ENCODE measurements at regions not wholly inside any gene's neighbourhood (a gene's known extent, or its start where the extent isn't known, plus 50 kb on each side); places are given as distances from the start of the nearest gene placed in this dataset.
"Not testable (repeated sequence)": the region's sequence is repeated elsewhere in the genome, so short reads cannot be mapped to it uniquely, and the experiment has no call there.

- DNase-seq, result no peak
These were observed 390.4 kb upstream of the VRK2 start for GRCh38 chr2:57656198-57656597.

DNA sequence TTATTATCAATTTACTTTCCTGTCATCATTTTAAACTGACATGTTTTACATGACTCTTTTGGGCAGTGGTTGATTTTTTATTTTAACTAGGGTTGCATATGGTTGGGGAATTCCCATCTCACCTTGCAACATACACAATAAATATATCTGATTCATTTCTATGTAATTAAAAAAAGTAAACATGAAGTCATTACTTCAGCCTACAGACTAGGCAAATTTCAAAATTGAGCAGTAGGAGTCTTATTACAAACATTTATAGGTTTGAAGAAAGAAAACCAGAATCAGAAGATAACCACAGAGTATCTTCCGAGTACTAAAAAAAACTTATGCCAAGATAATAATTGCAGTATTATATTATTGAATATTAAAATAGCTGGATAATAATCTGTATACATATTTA lies 377.0 kb upstream of the VRK2 start:
- DNase-seq, result no peak

DNA sequence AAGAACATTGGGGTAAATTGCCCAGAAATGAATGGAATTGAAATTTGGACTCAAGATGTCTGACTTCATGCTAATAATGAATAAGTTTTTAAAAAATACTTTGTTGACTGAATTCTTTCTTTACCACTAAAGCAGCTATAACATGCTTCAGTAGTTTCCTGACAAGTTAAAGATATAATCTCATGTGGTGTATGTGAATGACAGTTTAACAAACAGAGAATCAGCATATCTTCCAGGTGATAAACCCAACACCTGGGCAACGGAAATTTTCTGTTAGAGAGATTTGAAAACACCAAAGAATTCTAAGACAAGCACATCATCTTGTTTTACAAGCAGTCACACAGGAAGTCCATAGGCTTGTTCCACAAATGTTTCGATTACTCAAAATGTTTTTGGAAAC lies 372.6 kb upstream of the VRK2 start:
- DNase-seq, result no peak

DNA sequence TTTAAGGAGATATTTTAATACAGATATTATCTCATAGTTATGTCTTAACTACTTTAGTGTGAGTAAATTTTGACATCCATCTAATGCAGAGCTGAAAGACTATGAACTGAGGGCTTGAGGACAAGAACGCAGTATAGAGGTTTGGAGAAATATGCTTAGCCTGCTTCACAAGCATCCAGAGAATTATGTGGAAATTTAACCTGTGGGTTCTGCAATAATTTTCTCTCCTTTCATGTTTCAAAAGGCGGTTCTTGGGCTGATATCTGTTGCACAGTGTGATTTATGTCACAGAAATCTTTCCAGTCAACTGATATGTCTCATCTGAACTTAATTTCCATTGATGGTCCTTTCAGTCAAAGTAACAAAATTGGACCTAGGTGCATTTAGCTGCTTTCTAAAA lies 371.9 kb upstream of the VRK2 start:
- no peak for DNase-seq

DNA sequence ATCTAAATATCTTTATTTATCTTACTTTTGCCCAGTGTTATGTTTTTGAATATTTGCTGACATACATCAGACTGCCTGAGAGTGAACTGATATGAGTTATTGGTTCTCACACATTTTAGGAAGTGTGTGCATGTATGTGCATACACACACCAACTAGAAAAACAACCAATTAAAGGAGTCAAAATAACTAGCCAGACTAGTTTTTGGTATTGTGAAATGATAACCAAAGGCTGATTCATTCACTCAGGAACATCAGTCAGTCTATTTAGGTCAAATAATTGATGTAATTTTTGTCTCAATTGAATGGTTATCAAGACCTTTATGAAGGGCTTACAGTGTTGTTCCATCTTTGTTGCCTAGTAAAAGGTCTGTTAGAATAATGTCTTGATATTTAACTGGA lies 369.3 kb upstream of the VRK2 start:
- no peak for DNase-seq

- DNase-seq, result no peak
These were observed 365.0 kb upstream of the VRK2 start for GRCh38 chr2:57681650-57682049.

DNA sequence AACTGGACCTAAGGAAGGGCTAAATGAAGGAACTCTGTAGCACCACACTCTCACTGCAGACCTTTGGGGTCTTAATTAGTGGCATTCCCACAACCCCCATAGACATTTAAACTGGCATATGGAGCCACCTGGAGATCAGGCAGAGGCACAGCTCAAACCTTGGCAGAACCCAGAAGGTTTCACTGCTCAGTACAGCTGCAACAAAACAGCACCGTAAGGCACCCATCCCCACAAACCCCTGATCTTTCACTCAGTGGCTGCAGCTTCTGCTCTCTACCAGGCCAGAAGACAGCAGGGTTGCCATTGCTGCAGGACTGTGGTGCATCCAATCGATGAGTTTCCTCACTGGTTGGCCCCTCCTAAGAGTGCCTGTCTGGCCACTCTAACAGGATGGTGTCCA lies 361.6 kb upstream of the VRK2 start:
- DNase-seq, result no peak

DNA sequence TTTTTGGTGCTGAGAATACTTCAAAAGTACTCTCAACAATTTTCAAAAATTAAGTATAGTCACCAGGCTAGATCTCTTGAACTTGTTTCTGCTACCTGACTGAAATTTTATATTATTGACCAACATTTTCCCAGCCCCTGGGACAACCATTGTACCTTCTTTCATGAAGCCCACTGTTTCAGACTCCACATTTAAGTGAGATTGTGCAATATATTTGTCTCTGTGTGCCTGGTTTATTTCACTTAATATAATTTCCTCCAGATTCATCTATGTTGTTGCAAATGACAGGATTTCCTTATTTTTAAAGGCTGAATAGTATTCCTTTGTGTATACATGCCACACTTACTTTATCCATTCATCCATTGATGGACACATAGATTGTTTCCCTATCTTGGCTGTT lies 354.2 kb upstream of the VRK2 start:
- no peak for DNase-seq

GRCh38 chr2:57693177-57693576 lies 353.4 kb upstream of the VRK2 start:
- DNase-seq, result no peak

DNA sequence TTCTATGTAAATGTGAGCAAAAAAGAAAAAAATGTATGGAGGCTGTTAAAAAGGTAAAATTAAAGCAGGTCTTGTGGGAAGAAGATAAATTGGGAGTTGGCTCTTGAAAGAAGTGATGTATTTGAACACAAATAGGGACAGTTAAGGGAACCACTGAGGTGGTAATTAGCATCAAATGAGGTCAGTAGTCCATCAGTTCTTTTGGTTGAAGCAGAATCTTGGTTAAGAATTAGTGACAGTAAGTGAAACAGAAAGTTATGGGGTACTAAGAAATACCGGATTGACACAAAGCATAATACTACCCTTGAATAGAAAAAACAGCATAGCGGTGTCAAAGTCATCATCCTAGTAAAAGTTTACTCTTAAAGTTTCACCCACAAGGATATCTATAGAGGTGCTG lies 352.6 kb upstream of the VRK2 start:
- no peak for DNase-seq

GRCh38 chr2:57696016-57696415 lies 350.6 kb upstream of the VRK2 start:
- no peak for DNase-seq

GRCh38 chr2:57698392-57698791 lies 348.2 kb upstream of the VRK2 start:
- DNase-seq, result no peak

- no peak for DNase-seq
These were observed 347.6 kb upstream of the VRK2 start for GRCh38 chr2:57698935-57699449.

DNA sequence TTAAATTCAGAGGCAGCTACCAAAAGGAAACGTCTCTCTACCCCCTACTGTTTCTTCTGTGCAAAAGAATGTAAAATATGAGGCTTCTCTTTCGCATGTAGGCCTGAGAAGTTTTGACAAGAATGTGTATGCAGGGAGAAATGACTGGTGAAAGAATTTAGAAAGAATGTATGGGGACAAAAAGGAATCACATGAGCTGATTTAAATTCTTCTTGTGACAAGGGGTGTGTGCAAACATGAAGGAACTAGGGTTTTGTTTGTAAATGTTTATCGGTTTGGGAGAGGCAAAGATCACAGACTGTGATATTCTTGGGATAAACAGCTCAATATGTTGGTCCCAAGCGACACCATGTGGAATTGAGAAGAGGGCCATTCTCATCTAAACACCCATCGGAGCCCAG lies 345.2 kb upstream of the VRK2 start:
- no peak for DNase-seq

DNA sequence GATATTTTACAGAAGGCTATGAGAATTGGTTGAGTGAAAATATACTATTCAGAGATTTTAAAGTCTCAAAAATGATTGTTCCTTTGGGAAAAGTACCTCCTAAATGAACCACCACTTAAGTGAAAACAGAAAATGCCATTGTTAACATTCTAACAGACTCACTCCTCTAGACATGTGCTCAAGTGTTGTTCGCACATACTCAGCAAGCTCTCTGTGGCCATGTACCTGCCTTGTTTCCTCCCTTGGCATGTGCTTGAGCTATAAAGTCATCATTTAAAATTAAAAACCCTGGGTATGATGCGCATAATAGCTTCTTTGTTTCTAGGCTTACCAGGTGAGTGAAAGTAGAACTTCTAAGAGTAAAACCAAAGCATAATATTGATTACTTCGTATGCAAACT lies 343.2 kb upstream of the VRK2 start:
- no peak for DNase-seq

DNA sequence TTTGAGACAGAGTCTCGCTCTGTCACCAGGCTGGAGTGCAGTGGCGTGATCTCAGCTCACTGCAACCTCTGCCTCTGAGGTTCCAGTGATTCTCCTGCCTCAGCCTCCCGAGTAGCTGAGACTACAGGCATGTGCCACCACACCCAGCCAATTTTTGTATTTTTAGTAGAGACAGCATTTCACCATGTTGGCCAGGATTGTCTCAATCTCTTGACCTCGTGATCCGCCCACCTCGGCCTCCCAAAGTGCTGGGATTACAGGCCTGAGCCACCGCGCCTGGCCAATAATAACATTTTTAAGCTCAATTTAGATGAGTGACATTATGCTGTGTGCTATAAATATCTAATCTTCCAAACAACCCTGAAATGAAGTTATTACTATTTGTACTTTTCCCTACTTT lies 338.8 kb upstream of the VRK2 start:
- DNase-seq, result not testable (repeated sequence)

- no peak for DNase-seq
These were observed 334.6 kb upstream of the VRK2 start for GRCh38 chr2:57711991-57712390.

DNA sequence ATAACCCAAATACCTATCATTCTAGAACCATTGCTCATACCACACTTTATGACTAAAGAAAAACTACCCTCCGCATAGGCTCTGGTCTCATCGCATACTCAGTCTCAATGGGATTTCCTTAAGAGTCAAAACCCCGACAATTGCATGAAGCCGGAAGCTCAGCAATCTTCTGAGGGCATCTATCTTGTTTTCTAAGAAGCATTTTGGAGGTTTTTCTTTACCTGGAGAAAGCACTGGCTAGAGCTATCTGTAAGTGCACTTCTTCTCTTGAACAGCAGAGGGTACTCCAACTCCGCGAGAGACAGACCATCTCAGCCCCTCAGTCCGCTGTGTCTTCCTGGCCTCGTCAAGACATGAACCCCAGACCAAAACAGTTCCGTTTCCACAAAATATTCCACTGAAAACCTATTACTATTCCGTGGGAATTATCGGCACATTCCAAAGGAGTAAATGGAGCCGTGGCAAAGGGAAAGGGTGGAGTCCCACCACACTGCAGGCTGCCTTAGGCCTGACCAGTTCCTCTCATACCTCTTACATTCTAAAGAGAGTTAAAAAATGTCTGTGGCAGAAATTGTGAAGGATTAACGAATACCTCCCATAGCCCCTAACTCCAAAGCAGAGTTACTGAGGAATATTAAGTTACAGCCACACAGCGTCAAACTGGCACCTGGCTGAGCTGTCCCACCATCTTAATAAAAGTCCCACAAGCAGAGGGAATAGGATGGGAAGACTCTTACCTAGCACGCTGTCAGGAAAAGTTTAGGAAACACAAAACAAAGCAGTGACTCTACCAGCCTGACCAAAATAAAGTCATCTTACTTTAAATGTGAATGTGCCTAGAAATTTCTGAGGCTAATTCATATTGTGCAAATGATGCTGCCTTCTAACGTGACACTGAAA lies 325.6 kb upstream of the VRK2 start:
- peak; percentile 28 to 32 for DNase-seq

- DNase-seq, result no peak
These were observed 321.2 kb upstream of the VRK2 start for GRCh38 chr2:57725337-57725947.

DNA sequence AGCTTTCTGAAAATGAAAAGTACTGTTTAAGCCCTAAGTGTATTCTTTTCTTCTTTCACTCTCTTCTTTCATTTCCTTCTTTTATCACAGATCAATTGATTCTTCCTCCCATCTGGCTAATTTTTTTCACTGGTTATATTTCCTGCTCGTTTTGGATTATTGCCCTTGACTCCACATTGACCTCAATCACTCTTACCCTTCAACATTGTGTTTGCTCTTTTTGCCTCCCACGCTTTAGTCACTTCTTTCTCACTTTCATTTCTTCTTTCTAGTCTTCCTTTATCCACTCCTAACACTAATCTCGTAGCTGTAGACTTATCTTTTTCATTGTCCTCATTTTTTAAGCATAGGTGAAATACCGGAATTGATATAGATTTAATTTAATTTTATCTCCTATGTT lies 320.3 kb upstream of the VRK2 start:
- no peak for DNase-seq

GRCh38 chr2:57728691-57729090 lies 317.9 kb upstream of the VRK2 start:
- DNase-seq, result no peak

- no peak for DNase-seq
These were observed 312.6 kb upstream of the VRK2 start for GRCh38 chr2:57733956-57734355.

DNA sequence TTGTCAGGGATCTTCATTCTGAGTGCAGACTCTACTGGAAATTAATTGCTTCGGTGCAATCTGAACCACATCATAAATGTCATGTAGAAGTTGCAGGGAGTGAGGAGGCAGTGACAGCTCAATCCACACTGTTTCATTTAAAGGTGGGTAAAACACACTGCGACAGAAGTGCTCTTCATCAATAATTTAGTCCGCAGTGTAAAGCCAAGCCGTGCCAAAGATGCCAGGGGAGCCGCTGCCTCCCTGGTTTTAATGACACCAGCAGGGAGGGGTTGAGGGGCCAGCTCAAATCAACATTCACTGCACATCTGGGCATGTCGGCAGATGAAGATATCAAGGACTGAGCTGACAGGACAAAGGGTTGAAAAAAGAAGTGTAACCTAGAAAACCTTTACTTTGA lies 305.7 kb upstream of the VRK2 start:
- DNase-seq, result no peak

DNA sequence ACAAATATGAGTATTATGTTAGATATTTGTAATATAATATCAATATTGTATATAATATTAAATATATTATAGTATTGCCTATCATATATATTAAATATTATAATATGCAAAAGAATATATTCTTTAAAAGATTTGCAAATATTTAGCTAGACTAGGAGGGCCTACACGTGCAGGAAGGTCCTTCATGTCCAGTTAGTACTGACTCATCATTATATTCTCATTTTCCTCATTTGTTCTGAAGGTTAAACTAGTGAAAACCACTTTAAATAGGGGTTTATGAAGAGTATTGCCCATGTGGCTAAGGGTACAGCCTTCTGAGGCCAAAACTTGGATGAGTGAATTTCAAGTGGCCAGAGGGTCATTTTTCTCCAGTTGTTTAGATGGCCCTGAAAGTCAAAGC lies 293.0 kb upstream of the VRK2 start:
- no peak for DNase-seq

GRCh38 chr2:57758686-57759085 lies 287.9 kb upstream of the VRK2 start:
- no peak for DNase-seq
